SK-N-SH (cell line): ENCODE measurements at regions not wholly inside any gene's neighbourhood (a gene's known extent, or its start where the extent isn't known, plus 50 kb on each side); places are given as distances from the start of the nearest gene placed in this dataset.

Source experiments
- CTCF ChIA-PET: fragments of 300-600, 350-600 bp; formaldehyde crosslinking; extraction: SDS; loops from one replicate; lab custom pipeline; 2021; lab: Yijun Ruan, JAX
- POLR2A ChIA-PET: fragments of 350-600 bp; sonication (Branson Sonifier 250); formaldehyde crosslinking; extraction: SDS; loops from one replicate; lab custom pipeline; 2020; ENCODE audit warnings: antibody characterized with exemption, inconsistent platforms; lab: Yijun Ruan, JAX
- DNase-seq: peaks from one replicate; pipeline ENCODE4 v3.0.0; 2012
- H2AFZ ChIP-seq: fragments of 200-600 bp; sonication (generic); 2 replicates; pipeline ENCODE4 v1.8.1; 2016; ENCODE audit warnings: antibody characterized with exemption, mild to moderate bottlenecking, low read depth
- H3F3A ChIP-seq: fragments of 200-600 bp; sonication (generic); replicated peaks from 2 replicates; pipeline ENCODE3; 2016; ENCODE audit warnings: antibody characterized with exemption, mild to moderate bottlenecking; ENCODE audit not compliant: insufficient read depth
- H3K27ac ChIP-seq, 2 experiments: fragments of 200-500 bp in 1 of 2; fragments of 200-600 bp in 1 of 2; sonication (Bioruptor generic) in 1 of 2; sonication (generic), shearing (Covaris generic) in 1 of 2; 2 replicates each; pipeline versions ENCODE4 v1.5.1 to v1.6.1; 2014 to 2016; ENCODE audit warnings: low read depth in 2 of 2, inconsistent platforms in 1 of 2, low read length in 1 of 2, mild to moderate bottlenecking in 1 of 2, mixed read lengths in 1 of 2
- H3K27me3 ChIP-seq: fragments of 200-600 bp; sonication (generic), shearing (Covaris generic); 2 replicates; pipeline ENCODE4 v1.6.1; 2016; ENCODE audit warnings: mixed run types; ENCODE audit not compliant: insufficient read depth
- H3K36me3 ChIP-seq, 2 experiments: fragments of 200-500 bp in 1 of 2; fragments of 200-600 bp in 1 of 2; sonication (Bioruptor generic) in 1 of 2; sonication (generic) in 1 of 2; replicated peaks in 1 of 2; 2 replicates each; pipeline versions ENCODE3 to v1.5.1; 2014 to 2016; ENCODE audit warnings: low read length in 1 of 2, mild to moderate bottlenecking in 1 of 2; ENCODE audit not compliant: insufficient read depth in 2 of 2, control insufficient read depth in 1 of 2
- H3K4me1 ChIP-seq, 2 experiments: fragments of 200-500 bp in 1 of 2; fragments of 200-600 bp in 1 of 2; sonication (Bioruptor generic) in 1 of 2; sonication (generic), shearing (Covaris generic) in 1 of 2; 2 replicates each; pipeline versions ENCODE4 v1.5.1 to v1.6.1; 2014 to 2016; ENCODE audit warnings: low read depth in 1 of 2, low read length in 1 of 2, mixed run types in 1 of 2; ENCODE audit not compliant: insufficient read depth in 2 of 2, control insufficient read depth in 1 of 2
- H3K4me2 ChIP-seq: fragments of 200-600 bp; sonication (generic), shearing (Covaris generic); 2 replicates; pipeline ENCODE4 v1.6.1; 2017; ENCODE audit warnings: mixed run types
- H3K4me3 ChIP-seq, 2 experiments: fragments of 200-500 bp in 1 of 2; fragments of 200-600 bp in 1 of 2; sonication (Bioruptor generic) in 1 of 2; sonication (generic), shearing (Covaris generic) in 1 of 2; 2 replicates each; pipeline versions ENCODE4 v1.5.1 to v1.8.1; 2014 to 2016; ENCODE audit warnings: low read depth in 2 of 2, inconsistent platforms in 1 of 2, low read length in 1 of 2, mild to moderate bottlenecking in 1 of 2, mixed read lengths in 1 of 2, moderate library complexity in 1 of 2
- H3K79me2 ChIP-seq: fragments of 200-600 bp; sonication (generic); 2 replicates; pipeline ENCODE4 v1.8.1; 2017; ENCODE audit warnings: mild to moderate bottlenecking; ENCODE audit not compliant: insufficient read depth
- H3K9ac ChIP-seq: fragments of 200-600 bp; sonication (generic); 2 replicates; pipeline ENCODE4 v1.6.1; 2017; ENCODE audit warnings: mixed run types
- H3K9me2 ChIP-seq: fragments of 200-600 bp; sonication (generic); 2 replicates; pipeline ENCODE4 v1.6.1; 2017; ENCODE audit warnings: mixed run types
- H3K9me3 ChIP-seq: fragments of 200-600 bp; sonication (generic); 2 replicates; pipeline ENCODE4 v1.6.1; 2017; ENCODE audit warnings: mixed run types, mild to moderate bottlenecking, moderate library complexity
- H4K20me1 ChIP-seq: fragments of 200-600 bp; sonication (generic); 2 replicates; pipeline ENCODE4 v1.6.1; 2017; ENCODE audit warnings: mild to moderate bottlenecking, mixed run types; ENCODE audit not compliant: insufficient read depth
- CHD2 ChIP-seq: fragments of 150-350 bp; IDR thresholded peaks from 2 replicates; pipeline ENCODE4 v1.6.1; 2018; ENCODE audit warnings: low read length; ENCODE audit not compliant: partially characterized antibody
- FOXM1 ChIP-seq: IDR thresholded peaks from 2 replicates; pipeline ENCODE4 v1.4.0; 2012; ENCODE audit warnings: low read depth, mild to moderate bottlenecking
- MXI1 ChIP-seq: IDR thresholded peaks from 2 replicates; pipeline ENCODE4 v1.6.1; 2012; ENCODE audit warnings: mild to moderate bottlenecking, low read depth, low read length, improper control_type of control experiment
- NFIC ChIP-seq: IDR thresholded peaks from 2 replicates; pipeline ENCODE4 v1.4.0; 2012; ENCODE audit warnings: borderline replicate concordance
- NRF1 ChIP-seq: IDR thresholded peaks from 2 replicates; pipeline ENCODE4 v1.6.1; 2012; ENCODE audit warnings: low read depth, mild to moderate bottlenecking, low read length
- POLR2AphosphoS5 ChIP-seq: IDR thresholded peaks from 2 replicates; pipeline ENCODE4 v1.6.1; 2012; ENCODE audit warnings: low read depth, low read length
- RXRA ChIP-seq: IDR thresholded peaks from 2 replicates; pipeline ENCODE4 v1.4.0; 2012; ENCODE audit warnings: low read depth, mild to moderate bottlenecking, borderline replicate concordance
- TAF1 ChIP-seq: IDR thresholded peaks from 2 replicates; pipeline ENCODE4 v1.6.1; 2012; ENCODE audit warnings: low read depth, mild to moderate bottlenecking, low read length, moderate library complexity, borderline replicate concordance
- TCF12 ChIP-seq: IDR thresholded peaks from 2 replicates; pipeline ENCODE4 v1.4.0; 2012
- TEAD4 ChIP-seq: IDR thresholded peaks from 2 replicates; pipeline ENCODE4 v1.4.0; 2012; ENCODE audit warnings: mild to moderate bottlenecking, borderline replicate concordance; ENCODE audit not compliant: insufficient read depth
- YY1 ChIP-seq: IDR thresholded peaks from 2 replicates; pipeline ENCODE4 v1.4.0; 2012; ENCODE audit warnings: low read depth, mild to moderate bottlenecking
- WGBS: methylation state at CpG from one replicate; pipeline ENCODE4 v1.1.6; 2017; ENCODE audit warnings: low lambda C conversion rate; 5-methylcytosine and 5-hydroxymethylcytosine counted together
- TF ChIP-seq, protein P1 (sequence below): IDR thresholded peaks from 2 replicates; pipeline ENCODE4 v1.4.0; 2012; ENCODE audit warnings: low read depth, borderline replicate concordance
- TF ChIP-seq, protein P2 (sequence below): IDR thresholded peaks from 2 replicates; pipeline ENCODE4 v1.4.0; 2012; ENCODE audit warnings: low read depth
- TF ChIP-seq, protein P3 (sequence below): fragments of 200-600 bp; sonication (generic); IDR thresholded peaks from 2 replicates; pipeline ENCODE4 v1.6.1; 2017; ENCODE audit warnings: antibody characterized with exemption, mild to moderate bottlenecking, moderate library complexity
- TF ChIP-seq, protein P4 (sequence below): fragments of 150-350 bp; IDR thresholded peaks from 2 replicates; pipeline ENCODE4 v1.6.1; 2017; ENCODE audit warnings: antibody characterized with exemption, low read length, low read depth, borderline replicate concordance

DNA sequence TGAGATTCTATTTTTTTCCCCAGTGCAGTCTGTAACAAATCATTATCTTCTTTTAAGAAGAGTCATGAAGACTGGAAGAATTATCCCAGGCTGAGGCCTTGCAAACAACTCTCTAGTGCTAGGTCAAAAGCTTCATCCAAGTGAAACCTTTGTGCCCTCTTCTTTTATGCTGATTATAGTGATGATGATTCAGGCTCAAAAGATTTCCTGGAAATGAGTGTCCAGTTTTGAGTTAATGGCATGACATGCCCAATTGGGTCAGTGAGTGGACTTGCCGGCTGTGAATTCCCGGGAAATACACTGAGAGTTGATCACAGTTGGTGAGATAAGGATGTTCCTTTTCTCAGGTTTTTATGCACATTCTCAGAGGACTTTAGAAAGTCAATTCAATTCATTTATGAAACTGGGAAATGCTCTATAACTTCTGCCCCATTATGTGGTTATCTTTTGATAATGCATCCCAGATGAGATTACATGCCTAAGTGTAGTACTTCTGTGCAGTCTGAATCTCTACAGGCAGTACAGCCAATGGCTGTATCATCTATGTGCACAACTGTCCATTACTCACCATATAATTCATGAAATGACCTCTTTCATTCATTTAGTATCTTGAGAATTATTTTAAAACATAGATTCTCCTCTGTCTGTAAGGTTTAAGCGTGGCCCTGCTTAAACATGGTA lies 66.2 kb downstream of the S1PR1 start (continued):
- TF ChIP-seq TEAD4: no peak
- peak; percentile 62 for TF ChIP-seq TCF12
- TF ChIP-seq RXRA: peak; percentile 59; the same call in 1 of the 2 replicates
- TF ChIP-seq, protein P1, sequence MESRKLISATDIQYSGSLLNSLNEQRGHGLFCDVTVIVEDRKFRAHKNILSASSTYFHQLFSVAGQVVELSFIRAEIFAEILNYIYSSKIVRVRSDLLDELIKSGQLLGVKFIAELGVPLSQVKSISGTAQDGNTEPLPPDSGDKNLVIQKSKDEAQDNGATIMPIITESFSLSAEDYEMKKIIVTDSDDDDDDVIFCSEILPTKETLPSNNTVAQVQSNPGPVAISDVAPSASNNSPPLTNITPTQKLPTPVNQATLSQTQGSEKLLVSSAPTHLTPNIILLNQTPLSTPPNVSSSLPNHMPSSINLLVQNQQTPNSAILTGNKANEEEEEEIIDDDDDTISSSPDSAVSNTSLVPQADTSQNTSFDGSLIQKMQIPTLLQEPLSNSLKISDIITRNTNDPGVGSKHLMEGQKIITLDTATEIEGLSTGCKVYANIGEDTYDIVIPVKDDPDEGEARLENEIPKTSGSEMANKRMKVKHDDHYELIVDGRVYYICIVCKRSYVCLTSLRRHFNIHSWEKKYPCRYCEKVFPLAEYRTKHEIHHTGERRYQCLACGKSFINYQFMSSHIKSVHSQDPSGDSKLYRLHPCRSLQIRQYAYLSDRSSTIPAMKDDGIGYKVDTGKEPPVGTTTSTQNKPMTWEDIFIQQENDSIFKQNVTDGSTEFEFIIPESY: no peak
- peak; percentile 16; the same call in 1 of the 2 replicates for TF ChIP-seq NFIC
- TF ChIP-seq, protein P2, sequence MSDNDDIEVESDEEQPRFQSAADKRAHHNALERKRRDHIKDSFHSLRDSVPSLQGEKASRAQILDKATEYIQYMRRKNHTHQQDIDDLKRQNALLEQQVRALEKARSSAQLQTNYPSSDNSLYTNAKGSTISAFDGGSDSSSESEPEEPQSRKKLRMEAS: no peak

DNA sequence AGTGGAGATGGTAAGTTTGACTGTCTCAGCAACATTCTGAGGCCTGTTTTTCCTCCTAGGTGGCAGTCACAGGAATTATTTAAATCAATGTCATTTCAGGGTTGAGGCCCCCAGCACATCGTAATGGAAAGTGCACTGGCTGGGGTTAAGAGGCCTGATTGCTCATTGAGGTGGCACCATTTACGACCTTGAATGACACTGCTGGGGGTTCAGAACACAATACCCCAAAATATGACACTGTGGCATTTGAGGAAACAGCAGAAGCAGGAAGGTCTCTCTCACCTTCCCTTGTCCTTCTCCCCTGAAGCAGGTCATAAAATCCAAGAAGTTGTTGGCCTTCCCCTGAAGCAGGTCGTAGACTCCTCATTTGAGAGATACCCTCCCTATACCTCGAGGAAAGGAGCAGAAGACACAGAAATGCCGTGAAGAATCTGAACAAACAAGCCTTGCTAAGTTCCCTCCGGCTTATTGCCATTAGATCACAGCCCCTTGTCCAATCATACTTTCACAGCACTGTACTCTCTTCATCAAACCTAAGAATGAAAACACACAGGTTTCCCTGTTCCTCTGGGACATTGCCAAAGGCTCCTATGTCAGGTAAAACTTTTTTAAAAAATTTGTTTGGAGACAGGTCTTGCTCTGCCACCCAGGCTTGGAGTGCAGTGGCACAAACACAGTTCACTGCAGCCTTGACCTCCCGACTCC lies 71.3 kb downstream of the S1PR1 start:
- no peaks in the 10 kb centered on the region for H3K9me2 ChIP-seq
- no peak for DNase-seq
- H3K79me2 ChIP-seq: no peaks in the 10 kb centered on the region
- H3F3A ChIP-seq: peaks cover 9% of the 10 kb centered on the region
- H3K36me3 ChIP-seq: no peaks in the 10 kb centered on the region
- no peak overlapping the region for H2AFZ ChIP-seq
- POLR2A ChIA-PET: no interaction called here
- TF ChIP-seq MXI1 (no peak), TEAD4 (no peak), FOXM1 (no peak), TAF1 (no peak), NRF1 (no peak), CHD2 (no peak), POLR2AphosphoS5 (no peak), YY1 (no peak)
- TF ChIP-seq, protein P3, sequence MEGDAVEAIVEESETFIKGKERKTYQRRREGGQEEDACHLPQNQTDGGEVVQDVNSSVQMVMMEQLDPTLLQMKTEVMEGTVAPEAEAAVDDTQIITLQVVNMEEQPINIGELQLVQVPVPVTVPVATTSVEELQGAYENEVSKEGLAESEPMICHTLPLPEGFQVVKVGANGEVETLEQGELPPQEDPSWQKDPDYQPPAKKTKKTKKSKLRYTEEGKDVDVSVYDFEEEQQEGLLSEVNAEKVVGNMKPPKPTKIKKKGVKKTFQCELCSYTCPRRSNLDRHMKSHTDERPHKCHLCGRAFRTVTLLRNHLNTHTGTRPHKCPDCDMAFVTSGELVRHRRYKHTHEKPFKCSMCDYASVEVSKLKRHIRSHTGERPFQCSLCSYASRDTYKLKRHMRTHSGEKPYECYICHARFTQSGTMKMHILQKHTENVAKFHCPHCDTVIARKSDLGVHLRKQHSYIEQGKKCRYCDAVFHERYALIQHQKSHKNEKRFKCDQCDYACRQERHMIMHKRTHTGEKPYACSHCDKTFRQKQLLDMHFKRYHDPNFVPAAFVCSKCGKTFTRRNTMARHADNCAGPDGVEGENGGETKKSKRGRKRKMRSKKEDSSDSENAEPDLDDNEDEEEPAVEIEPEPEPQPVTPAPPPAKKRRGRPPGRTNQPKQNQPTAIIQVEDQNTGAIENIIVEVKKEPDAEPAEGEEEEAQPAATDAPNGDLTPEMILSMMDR: no peak
- TF ChIP-seq, protein P4, sequence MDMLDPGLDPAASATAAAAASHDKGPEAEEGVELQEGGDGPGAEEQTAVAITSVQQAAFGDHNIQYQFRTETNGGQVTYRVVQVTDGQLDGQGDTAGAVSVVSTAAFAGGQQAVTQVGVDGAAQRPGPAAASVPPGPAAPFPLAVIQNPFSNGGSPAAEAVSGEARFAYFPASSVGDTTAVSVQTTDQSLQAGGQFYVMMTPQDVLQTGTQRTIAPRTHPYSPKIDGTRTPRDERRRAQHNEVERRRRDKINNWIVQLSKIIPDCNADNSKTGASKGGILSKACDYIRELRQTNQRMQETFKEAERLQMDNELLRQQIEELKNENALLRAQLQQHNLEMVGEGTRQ: no peak
- TF ChIP-seq, protein P1: no peak
- no peak overlapping the region for H3K27ac ChIP-seq
- H3K4me2 ChIP-seq: no peak overlapping the region
- H3K27me3 ChIP-seq: no peaks in the 10 kb centered on the region
- 49% methylated on average over 7 of the region's 7 CpGs for WGBS
- H3K9ac ChIP-seq: no peak overlapping the region
- CTCF ChIA-PET: interaction anchor here (1.0 to 2.4 kb wide), 12 partner anchors 8 to 299 kb away, joined by 3 to 21 read pairs (median 6); no protein-coding TSS in a partner anchor
- no peaks in the 10 kb centered on the region for H3K9me3 ChIP-seq
- H3K4me3 ChIP-seq: no peak overlapping the region
- peaks cover 0 to 4% of the 10 kb centered on the region in 2 experiments; a peak in 2 of 4 replicates for H3K4me1 ChIP-seq
- no peaks in the 10 kb centered on the region for H4K20me1 ChIP-seq
